HG02852 (cell line): ENCODE measurements at regions not wholly inside any gene's neighbourhood (a gene's known extent, or its start where the extent isn't known, plus 50 kb on each side); places are given as distances from the start of the nearest gene placed in this dataset.
"Not testable (repeated sequence)": the region's sequence is repeated elsewhere in the genome, so short reads cannot be mapped to it uniquely, and the experiment has no call there.

ENCODE experiments used
- ATAC-seq: cut with Tn5 transposase; IDR thresholded peaks from one replicate; pipeline ENCODE4 v1.9.1; 2021; ENCODE audit warnings: mild to moderate bottlenecking, moderate library complexity; ENCODE audit not compliant: unreplicated experiment

GRCh38 chr6:163741342-163741741 is 326.8 kb downstream of the QKI start:
- no peak for ATAC-seq

GRCh38 chr6:163739966-163740365 is 325.4 kb downstream of the QKI start:
- ATAC-seq = no peak

DNA sequence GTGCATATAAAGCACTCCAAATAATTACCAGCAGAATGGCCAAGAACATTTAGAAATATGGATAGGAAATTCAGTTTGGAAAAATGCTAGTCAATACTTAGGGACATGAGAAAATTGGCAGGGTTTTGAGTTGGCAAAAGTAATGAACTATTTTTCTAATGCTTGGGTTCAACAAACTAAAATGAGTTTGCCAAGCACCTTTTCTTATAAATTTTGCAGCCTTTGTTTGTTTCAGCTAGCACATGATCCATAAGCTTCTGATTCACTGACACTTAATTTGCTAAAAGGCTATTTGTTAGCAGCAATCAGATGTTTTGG is 324.8 kb downstream of the QKI start:
- no peak for ATAC-seq

DNA sequence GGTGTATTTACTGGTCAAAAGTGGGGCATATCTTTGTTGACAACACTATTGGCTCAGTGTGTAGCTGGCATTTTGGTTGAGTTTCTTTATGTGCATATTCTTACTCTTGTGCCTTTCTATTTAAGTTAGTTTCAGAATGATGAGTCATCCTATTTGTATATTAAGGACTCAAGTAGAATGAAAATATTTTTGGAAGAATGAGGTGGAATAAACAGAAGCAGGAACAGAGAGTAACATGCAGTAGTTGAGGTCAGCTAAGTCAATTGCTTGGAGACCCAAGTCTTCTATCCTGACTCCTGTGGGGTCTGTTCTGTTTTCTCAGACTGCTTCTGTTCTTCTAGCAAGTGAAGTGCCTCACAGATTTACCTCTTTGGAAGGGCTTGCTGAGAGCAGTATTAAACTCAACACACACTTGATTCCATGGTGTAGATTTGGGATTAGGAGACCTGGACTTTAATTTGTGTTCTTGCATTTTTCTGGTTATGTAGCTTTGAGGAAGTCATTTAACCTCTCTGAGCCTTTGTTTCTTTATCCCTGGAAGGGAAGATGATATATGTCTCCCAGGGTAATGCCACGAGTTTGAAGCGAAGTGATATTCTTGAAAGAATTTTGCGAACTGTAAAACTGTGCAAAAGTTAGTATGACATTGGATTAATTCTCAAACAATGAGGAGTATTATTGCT is 324.3 kb downstream of the QKI start:
- ATAC-seq = peak; percentile 68

DNA sequence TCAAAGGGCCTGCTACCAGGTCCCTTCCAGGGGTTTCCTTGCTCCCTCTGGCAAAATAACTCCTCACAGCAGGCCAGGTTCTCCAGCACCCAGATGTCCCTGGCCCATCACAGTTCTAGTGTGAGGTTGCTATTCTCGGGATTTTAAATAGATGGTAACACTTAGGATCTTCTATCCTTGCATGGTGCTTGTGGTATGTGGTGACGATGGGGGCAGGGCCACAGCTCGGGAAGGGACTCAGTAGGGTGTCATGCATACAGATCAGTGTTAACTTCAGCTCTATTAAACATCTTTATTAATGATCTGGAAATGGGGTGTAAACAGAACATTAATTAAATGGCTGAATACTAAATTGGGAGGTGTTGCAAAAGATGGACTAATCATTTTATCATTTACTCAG is 323.8 kb downstream of the QKI start:
- ATAC-seq = no peak

DNA sequence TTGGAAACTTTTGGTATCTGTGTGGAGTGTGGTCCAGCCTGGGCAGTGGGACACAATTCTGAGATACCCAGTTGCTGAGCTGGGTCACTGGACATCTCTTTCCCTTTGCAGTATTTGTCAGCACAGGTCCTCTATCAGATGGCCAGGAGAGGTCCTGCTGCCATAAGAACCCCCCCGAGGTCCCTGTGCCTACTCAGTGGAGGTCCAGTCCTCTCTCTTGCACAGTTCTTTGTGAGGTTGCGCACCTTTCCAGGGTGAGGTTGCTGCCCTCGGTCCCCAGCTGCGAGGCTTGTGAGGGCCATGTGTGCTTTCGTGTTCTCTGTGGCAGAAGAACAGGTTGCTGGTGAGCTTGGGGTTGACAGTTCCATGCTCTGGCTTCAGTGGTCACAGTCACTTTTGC is 320.6 kb downstream of the QKI start:
- no peak for ATAC-seq

DNA sequence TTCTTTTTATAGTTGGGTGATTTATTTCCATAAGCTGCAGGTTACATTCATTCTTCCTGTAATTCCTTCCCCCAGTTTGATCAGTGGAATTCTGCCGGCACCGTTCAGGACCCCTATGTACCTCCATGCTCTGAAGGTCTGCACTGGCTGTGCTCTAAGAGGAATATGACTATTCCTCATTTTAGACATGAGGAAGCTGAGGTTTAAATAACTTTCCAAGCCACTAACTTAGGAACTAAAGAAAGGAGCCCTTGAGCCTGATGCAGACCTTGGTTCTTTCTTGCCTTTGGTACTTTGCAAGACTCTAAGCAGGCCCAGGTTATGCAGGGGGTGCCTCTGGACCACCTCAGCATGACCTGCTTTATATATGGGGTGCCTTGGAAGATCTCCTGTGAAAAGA is 318.5 kb downstream of the QKI start:
- no peak for ATAC-seq

DNA sequence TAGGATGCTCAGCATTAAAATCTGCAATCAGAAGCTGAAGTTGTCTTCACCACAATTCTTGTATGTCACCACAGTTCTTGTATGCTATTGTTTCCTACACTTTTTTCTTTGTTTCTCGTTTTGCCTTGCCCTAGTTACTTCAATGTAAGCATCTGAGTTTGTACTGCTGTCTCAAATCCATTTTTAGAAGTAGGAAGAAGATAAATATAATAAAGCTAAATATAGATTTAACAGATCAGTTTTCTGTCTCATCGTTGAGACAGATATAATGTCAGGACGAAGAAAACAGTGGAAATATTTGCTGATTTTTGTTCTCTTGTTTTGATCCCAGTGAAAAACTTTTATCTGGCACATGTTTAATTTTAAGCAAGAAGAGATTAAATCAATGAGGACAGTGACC is 318.0 kb downstream of the QKI start:
- no peak for ATAC-seq

DNA sequence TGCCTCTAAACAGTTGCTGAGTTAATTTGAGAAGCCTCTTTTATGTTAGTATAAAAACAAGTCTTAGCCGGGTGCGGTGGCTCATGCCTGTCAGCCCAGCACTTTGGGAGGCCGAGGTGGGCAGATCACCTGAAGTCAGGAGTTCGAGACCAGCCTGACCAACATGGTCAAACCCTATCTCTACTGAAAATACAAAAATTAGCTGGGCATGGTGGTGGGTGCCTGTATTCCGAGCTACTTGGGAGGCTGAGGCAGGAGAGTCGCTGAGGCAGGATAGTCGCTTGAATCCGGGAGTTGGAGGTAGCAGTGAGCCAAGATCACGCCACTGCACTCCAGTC is 317.5 kb downstream of the QKI start:
- not testable (repeated sequence) for ATAC-seq

DNA sequence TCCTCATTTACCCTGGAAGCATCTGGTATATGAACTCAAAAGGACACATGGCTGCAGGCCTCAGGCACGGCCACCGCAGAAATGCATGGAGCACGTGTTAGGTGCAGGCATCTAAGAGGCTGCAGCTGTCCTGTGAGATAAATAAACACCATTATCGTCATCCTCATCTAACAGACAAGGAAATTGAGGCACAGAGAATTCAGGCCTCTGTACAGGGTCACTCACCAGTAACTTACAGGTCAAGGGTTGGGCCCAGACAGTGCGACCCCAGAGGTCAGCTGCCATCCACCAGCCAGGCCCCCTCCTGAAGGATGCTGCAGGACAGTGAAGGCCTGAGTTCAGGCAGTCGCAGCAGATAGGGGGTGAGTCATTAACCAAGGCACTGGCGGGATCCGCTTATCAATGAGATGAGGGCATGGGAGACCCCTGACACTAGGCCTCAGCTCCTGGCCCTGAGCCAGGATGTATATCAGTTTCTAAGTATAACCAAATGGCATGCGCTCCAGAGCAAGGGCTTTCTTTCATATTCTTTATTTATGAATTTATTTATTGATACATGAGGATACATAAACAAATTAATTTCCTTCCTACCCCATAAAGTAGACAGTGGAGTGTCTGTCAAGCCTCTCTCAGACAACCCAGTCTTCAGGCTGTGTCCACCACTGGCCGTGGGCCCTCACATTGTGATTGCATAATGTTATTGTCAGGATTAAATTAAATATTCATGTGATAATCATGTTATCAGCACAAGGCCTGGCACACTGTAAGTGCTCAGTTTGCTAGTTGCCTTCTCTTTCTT is 316.9 kb downstream of the QKI start:
- ATAC-seq = no peak

- no peak for ATAC-seq
Measured at GRCh38 chr6:163730246-163731210, 316.0 kb downstream of the QKI start.

DNA sequence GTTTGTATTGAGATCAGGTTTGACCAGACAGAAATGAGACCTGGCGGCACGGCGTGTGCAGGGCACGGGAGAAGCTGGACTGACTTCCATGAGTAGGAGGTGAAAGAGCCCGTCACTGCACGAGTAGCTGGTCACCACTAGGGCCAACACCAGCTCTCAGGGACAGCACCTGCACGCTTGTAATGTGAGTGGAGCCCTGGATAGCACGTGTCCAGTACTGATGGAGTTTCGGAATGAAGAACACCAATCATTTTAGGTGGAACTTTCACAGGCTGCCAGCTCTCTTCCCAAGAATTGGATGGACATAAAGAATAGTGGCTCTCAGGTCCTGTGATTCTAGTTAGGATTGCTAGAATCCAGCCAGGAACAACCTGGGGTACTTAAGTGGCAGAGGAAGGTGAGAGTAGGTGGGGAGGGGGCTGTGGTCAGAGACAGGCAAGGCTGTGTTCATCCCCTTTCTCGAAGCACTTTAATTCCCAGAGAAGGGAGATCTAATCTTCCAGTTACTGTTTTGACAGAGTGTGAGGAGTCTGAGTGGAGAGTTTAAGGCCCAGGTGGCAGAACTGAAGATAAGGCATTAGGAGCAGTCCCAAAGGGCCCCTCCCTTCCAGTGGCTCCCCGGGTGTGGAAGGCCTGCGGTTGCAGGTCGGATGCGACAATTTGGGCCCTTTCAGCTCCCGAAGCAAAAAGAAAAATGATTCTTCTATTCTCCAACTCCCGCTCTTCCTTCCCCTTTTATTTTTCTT is 314.8 kb downstream of the QKI start:
- no peak for ATAC-seq

GRCh38 chr6:163728442-163729126 is 314.1 kb downstream of the QKI start:
- no peak for ATAC-seq

DNA sequence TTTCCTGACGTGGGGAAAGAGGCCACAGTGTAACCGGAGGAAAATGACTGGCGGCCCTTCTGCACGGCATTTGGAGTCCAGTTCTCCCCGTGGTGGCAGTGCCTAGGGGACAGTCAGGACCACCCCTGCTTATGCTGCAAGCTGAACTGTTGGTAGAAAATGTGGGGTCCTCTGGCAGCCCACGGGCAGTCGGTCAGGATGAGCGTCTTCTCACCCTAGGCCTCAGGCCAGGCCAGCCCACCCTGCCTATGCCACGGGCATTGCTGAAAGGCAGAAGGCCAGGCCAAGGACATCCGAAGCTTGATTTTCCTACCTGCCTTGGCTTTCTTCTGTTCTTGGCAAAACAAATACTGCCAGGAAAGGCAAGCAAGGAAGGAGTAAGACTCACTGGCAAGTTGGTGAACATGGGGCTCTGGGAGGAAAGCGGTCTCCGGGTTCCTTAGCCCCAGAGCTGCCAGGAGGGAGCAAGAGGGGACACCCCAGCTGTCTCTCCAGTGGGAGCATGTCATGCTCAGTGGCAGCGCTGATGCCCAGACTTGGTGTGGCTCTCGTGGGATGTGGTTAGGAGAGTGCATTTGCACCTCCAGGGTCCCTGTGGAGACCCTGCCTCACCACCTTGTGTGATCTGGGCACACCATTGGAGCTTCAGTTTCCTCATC is 311.6 kb downstream of the QKI start:
- no peak for ATAC-seq

- ATAC-seq = no peak
Measured at GRCh38 chr6:163725008-163725941, 310.8 kb downstream of the QKI start.

DNA sequence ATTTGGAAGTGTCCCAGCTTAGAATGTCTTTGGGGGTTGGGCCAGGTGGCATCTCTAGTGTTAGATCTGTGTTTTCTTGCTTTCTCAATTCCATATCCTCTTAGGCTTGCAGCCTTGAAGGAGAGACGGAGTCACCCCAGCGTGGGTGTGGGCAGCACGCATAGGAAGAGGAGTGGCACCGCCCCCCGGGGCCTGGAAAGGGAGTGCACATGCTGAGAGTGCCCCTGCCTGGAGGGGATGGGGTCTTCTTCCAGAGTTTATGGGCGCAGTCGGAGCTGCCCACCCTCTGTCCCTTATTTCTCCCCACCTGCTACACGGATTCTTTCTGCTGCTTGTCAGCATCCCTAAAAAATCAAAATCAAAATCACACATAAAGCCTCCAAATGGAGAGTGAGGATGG is 309.7 kb downstream of the QKI start:
- no peak for ATAC-seq

DNA sequence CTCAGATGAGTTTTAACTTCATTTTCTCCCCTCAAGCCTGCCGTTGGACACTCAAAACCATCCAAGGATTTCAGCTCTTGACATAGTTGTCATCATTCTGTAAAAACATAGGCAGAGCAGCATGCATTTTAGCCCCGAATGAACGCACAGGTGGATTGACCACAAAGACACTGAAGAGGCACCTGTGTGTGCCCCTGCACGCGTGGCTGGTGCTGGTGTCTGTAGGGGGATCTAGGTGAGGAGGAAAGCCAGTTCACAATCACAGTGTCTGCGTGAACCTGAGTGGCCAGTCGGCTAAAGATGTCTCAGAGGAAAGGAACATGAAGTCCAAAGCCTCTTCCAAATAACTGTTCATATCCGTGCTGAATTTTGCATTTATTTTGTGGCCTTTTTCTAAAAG is 309.2 kb downstream of the QKI start:
- ATAC-seq = no peak

DNA sequence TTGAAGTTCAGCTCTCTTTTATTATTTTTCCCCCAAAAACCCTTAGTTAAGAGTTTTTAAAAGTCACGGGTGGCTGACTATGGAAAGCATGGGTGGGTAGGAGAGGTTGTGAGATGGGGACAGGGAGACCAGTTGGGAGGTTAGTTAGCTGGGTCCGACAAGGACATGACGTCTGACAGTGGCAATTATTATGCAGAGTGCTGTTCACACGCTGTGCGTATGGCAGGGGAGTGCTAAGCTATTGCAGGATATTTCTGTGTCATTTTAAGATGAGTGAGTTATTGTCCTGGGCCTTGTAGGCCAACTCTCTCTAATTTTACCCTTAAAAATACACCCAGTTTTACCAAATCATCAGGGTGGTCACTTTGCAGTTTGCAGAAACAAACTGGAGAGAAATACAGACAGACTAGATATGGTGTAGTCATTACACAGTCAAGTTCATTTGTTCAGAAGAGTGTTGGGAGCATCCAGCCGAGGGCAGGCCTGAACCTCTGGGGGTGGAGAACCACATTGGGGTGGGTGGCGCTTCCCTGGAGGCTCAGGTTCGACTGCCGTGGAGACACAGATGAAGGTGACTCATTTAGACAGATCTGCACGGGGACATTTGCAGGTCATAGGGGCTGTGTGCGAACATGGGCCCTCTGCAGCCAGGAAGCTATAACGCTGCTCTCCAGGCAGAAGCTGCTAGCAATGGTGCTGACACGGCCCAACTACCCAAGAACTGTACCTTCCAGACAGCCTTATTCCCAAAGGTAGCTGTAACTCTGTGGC is 307.6 kb downstream of the QKI start:
- ATAC-seq = no peak
